ENCODE measurements at regions not wholly inside any gene's neighbourhood (a gene's known extent, or its start where the extent isn't known, plus 50 kb on each side); places are given as distances from the start of the nearest gene placed in this dataset.

DNA sequence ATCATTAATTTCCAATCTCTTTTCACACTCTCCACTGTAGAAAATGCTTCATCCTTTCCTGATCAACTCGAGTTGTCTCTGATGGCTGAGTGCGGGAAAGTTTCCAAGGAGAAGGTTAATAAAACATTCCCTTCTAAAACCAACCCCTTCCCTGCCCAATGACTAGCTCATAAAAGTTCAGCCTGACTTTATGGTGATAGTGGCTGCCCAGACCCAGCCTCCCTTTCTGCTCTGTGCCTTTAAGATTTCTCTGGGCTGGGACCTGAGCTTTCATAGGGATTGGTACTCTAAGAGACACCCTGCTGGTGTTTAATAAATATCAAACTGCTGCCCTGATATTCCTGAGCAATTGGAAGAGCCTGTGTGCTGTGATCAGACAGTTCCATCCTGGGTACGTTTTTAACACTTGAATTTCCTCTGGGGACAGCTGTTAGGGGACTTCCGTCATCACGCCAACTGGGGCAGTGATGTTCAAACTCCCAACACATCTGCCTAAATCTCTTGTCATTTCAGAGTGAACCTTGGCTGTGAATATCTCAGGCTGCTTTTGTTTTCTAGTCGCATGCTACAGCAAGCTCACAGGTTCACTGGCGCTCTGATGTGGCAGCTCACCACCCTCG lies 195.0 kb upstream of the KIRREL3 start:
- H3K9me3 Mint-ChIP-seq, result no peaks in the 10 kb centered on the region
- no peak for DNase-seq (ENCODE audit: low read depth, low spot score)
- peaks cover 10% of the 10 kb centered on the region for H3K4me1 Mint-ChIP-seq
- no peak for TF ChIP-seq CTCF (conservative IDR thresholded peaks at IDR 0.05)
- no peak overlapping the region for H3K4me3 Mint-ChIP-seq
- H3K27ac Mint-ChIP-seq (ENCODE audit: unreplicated experiment), result no peak overlapping the region
- peaks cover 8% of the 10 kb centered on the region for H3K27me3 Mint-ChIP-seq (ENCODE audit: low read depth)
- no peaks in the 10 kb centered on the region for H3K36me3 Mint-ChIP-seq (ENCODE audit: low read depth)

GRCh38 chr11:127194521-127194920 lies 194.0 kb upstream of the KIRREL3 start:
- TF ChIP-seq CTCF (conservative IDR thresholded peaks at IDR 0.05), result no peak
- Mint-ChIP-seq H3K36me3 (ENCODE audit: low read depth) (no peaks in the 10 kb centered on the region), H3K27ac (ENCODE audit: unreplicated experiment) (no peak overlapping the region), H3K4me3 (no peak overlapping the region), H3K4me1 (peaks cover 10% of the 10 kb centered on the region), H3K27me3 (ENCODE audit: low read depth) (peaks cover 10% of the 10 kb centered on the region), H3K9me3 (peaks cover 3% of the 10 kb centered on the region)
- no peak for DNase-seq (ENCODE audit: low read depth, low spot score)

DNA sequence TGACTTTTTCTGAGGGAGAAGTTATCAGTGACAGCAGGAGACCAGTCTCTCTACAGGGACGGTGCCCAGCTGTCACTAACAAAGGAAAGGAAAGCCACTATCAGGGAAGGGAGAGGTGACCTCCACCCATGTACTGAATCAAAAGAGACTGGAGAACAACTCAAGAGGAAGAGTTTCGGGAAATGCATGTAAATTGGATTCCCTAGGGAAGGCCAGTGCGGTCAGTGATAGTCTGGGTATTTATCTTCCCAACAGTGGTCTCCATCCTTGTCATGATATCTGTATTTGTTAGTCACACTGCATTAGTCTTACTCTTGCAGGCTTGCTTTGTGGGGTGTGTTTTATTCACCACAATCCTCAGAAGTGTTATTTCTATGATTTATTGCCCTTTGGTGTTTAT lies 193.4 kb upstream of the KIRREL3 start:
- DNase-seq (ENCODE audit: low read depth, low spot score), result no peak
- Mint-ChIP-seq H3K9me3 (peaks cover 3% of the 10 kb centered on the region), H3K4me1 (peaks cover 10% of the 10 kb centered on the region), H3K4me3 (no peak overlapping the region), H3K27me3 (ENCODE audit: low read depth) (peaks cover 10% of the 10 kb centered on the region), H3K36me3 (ENCODE audit: low read depth) (no peaks in the 10 kb centered on the region), H3K27ac (ENCODE audit: unreplicated experiment) (no peak overlapping the region)
- no peak for TF ChIP-seq CTCF (conservative IDR thresholded peaks at IDR 0.05)

DNA sequence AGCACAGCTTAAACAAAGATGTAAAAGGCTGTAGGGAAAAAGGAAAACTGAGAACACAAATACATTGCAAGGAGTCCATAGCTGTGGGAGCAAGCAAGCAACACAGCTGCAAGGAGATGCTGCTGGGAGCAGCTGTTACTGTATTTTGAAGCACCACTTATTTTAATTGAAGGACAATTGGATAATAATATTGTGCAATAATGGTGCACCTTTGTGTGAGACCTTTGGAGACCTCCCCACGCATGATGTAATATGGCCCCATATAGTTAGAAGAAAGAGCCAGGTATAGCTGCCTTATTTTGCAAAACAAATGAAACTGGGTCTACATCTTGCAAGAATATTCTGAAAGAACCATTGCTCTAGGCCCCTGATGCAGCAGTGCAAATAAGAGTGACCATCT lies 191.1 kb upstream of the KIRREL3 start:
- Mint-ChIP-seq H3K27me3 (ENCODE audit: low read depth) (peaks cover 8% of the 10 kb centered on the region), H3K36me3 (ENCODE audit: low read depth) (no peaks in the 10 kb centered on the region), H3K4me3 (no peak overlapping the region), H3K27ac (ENCODE audit: unreplicated experiment) (no peak overlapping the region), H3K9me3 (peaks cover 3% of the 10 kb centered on the region), H3K4me1 (peaks cover 10% of the 10 kb centered on the region)
- no peak for DNase-seq (ENCODE audit: low read depth, low spot score)
- no peak for TF ChIP-seq CTCF (conservative IDR thresholded peaks at IDR 0.05)

DNA sequence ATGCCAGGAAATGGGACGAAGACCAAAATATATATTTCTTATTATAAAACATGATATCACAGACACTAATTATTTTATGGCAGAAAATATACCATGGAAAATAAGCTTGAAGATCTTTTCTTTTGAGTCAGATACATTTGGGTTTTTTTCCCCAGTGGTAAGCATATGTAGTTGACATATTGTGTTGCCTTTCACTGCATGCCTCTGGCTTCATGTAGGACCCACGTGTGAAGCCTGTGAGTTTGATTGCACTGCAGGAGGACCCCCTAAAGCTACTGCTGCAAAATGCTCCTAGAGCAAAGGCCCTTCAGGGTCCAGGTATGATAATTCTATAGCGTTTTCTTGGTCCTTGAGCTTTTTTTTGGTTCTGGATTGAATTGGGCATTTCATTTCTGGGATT lies 190.7 kb upstream of the KIRREL3 start:
- no peaks in the 10 kb centered on the region for H3K36me3 Mint-ChIP-seq (ENCODE audit: low read depth)
- no peak for DNase-seq (ENCODE audit: low read depth, low spot score)
- no peak overlapping the region for H3K27ac Mint-ChIP-seq (ENCODE audit: unreplicated experiment)
- no peak for TF ChIP-seq CTCF (conservative IDR thresholded peaks at IDR 0.05)
- H3K27me3 Mint-ChIP-seq (ENCODE audit: low read depth), result peaks cover 8% of the 10 kb centered on the region
- H3K9me3 Mint-ChIP-seq, result peaks cover 3% of the 10 kb centered on the region
- no peak overlapping the region for H3K4me3 Mint-ChIP-seq
- H3K4me1 Mint-ChIP-seq, result peaks cover 9% of the 10 kb centered on the region

Measured in neural crest cell (in vitro differentiated cells).